Brain pericyte (primary cell): ENCODE measurements at regions not wholly inside any gene's neighbourhood (a gene's known extent, or its start where the extent isn't known, plus 50 kb on each side); places are given as distances from the start of the nearest gene placed in this dataset.
"Not testable (repeated sequence)": the region's sequence is repeated elsewhere in the genome, so short reads cannot be mapped to it uniquely, and the experiment has no call there.

Experiments used
- DNase-seq: peaks from one replicate; pipeline ENCODE4 v3.0.0-alpha.2; 2012; ENCODE audit warnings: low read depth, low spot score

DNA sequence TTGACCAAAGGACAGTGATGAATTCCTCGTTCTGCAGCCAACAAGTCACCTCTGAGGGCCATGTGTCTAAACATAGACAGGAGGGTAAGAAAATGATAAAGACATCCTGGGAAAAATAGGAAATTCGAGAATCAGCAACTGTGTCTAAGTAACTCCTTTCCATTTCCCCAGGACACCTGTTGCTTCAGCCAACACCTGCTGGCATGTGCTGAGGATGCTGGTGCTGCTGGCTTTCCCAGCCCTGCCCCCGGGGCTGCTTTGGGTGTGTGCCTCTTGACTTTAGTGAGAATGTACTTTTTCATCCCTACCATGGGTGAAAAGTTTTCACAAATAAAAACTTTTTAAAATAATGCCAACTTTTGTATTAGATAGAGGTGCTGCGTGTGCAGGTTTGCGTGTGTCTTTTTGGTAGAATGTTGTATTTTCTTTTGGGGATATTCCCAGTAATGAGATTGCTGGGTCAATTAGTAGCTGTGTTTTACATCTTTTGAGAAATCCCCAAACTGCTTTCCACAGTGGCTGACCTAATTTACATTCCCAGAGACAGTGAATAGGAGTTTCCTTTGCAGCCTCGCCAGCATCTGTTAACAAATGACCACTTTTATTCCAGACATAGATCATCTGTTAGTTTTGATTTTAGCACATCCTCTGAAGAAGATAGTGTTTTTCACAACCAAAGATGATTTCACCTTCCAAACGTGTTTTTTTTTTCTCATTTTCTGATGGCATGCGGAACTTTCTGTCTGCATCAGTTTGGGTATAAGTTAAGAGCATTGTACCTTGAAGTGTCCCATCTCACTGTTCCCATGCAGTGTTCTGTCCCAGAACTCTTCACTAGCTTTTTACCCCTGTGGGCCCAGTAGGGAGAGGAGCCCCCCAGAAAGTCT is 104.2 kb upstream of the ACBD5 start:
- no peak for DNase-seq

GRCh38 chr10:27341001-27341400 is 100.4 kb upstream of the ACBD5 start:
- no peak for DNase-seq

DNA sequence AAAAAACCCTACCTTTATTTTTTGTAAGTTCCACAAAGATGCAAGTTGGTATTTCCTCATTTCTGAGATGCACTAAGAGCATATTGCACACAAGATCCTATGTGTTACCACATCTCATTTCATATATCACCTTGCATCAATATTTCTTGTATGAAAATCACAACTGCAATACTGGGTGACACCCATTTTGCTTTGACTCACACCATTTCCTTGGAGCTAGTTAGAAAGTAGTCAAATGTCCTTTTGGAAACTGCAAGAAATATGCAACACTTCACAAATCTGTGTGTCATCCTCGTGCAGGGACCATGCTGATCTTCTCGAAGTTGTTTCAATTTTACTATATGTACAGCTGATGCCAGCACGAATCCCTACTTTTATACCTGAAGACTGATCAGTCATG is 94.6 kb upstream of the ACBD5 start:
- DNase-seq: not testable (repeated sequence)

- DNase-seq: no peak
Measured at GRCh38 chr10:27330074-27330473, 89.5 kb upstream of the ACBD5 start.

DNA sequence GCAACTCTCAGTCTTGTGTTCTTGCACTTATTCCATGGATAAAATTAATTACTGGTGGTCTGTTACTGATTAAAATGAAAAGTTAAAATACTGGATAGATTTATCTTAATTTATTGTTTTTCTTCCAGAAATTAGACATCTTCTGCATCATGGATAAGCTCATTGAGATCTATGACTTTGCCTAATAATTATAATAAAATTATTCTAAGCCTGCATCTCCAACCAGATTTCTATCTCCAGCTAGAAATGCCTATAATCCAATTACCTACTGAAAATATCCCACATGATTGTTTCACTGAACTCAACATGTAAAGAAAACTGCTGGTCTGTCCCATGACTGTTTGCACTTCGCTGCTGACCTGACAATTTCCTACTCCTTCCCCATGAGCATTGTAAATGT is 88.3 kb upstream of the ACBD5 start:
- no peak for DNase-seq

- not testable (repeated sequence) for DNase-seq
Measured at GRCh38 chr10:27326748-27327147, 86.2 kb upstream of the ACBD5 start.

GRCh38 chr10:27319752-27320431 is 79.3 kb upstream of the ACBD5 start:
- DNase-seq: no peak

DNA sequence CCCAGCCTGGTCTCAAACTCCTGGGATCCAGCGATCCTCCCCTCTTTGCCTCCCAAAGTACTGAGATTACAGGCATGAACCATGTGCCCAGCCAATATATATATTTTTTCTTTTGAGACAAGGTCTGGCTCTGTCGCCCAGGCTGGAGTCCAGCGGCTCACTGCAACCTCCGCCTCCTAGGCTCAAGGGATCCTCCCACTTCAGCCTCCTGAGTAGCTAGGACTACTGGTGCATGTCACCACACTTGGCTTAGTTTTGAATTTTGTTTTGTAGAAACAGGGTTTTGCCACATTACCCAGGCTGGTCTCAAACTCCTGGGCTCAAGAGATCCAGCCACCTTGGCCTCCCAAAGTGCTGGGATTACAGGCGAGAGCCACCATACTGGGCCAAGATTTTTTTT is 78.5 kb upstream of the ACBD5 start:
- not testable (repeated sequence) for DNase-seq

DNA sequence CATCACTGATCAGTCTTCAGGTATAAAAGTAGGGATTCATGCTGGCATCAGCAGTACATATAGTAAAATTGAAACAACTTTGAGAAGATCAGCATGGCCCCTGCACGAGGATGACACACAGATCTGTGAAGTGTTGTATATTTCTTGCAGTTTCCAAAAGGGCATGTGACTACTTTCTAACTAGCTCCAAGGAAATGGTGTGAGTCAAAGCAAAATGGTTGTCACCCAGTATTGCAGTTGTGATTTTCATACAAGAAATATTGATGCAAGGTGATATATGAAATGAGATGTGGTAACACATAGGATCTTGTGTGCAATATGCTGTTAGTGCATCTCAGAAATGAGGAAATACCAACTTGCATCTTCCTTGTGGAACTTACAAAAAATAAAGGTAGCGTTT is 74.5 kb upstream of the ACBD5 start:
- not testable (repeated sequence) for DNase-seq

DNA sequence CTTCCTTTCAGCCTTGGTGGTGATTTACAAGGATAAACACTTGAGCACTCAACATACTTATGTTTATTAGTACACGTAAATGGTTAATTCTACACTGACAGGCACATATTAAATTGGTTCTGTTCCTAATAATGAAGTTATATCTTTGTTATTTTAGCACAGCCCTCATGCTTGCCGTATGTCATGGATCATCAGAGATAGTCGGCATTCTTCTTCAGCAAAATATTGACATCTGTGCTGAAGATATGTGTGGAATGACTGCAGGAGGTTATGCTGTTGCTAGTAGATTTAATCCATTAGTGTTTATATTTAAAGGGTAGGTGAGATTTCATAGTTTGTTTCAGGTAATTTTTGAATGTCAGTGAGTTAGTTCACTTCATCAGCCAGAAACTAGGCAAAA is 73.0 kb upstream of the ACBD5 start:
- not testable (repeated sequence) for DNase-seq

DNA sequence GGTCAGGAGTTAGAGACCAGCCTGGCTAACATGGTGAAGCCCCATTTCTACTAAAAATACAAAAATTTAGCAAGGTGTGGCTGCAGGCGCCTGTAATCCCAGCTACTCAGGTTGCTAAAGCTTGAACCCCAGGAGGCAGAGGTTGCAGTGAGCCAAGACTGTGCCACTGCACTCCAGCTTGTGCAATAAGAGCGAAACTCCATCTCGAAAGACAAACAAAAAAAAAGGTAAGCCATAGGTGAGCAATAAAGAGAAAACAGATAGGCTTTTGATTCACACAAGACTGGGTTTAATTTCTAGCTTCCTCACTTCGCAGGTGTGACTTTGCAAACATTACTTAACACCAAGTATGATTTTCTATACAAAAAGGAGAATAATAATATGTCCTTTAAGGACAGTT is 72.3 kb upstream of the ACBD5 start:
- no peak for DNase-seq

DNA sequence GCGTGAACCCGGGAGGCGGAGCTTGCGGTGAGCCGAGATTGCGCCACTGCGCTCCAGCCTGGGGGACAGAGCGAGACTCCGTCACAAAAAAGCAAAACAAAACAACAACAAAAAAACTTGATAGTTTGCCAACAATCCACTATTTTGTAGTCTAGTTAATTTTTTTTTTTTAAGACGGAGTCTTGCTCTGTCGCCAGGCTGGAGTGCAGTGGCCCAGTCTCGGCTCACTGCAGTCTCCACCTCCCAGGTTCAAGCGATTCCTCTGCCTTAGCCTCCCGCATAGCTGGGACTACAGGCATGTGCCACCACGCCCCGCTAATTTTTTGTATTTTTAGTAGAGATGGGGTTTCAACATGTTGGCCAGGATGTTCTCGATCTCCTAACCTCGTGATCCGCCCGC is 71.2 kb upstream of the ACBD5 start:
- not testable (repeated sequence) for DNase-seq

DNA sequence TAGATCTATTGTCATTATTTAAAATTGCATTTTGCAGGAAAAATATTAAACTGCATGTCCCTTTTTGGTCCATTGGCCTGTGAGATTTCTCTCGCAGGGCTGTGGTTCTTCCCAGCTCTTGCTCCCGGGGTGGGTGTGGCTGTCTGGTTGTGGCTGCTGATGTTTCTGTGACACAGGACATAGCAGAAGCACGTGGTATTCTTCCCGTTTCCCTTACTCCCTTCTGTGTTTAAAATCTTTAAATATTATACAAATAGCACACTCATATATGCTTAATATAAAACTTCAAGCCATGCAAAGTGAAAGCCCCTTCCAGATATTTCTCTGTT is 57.9 kb upstream of the ACBD5 start:
- DNase-seq: not testable (repeated sequence)

DNA sequence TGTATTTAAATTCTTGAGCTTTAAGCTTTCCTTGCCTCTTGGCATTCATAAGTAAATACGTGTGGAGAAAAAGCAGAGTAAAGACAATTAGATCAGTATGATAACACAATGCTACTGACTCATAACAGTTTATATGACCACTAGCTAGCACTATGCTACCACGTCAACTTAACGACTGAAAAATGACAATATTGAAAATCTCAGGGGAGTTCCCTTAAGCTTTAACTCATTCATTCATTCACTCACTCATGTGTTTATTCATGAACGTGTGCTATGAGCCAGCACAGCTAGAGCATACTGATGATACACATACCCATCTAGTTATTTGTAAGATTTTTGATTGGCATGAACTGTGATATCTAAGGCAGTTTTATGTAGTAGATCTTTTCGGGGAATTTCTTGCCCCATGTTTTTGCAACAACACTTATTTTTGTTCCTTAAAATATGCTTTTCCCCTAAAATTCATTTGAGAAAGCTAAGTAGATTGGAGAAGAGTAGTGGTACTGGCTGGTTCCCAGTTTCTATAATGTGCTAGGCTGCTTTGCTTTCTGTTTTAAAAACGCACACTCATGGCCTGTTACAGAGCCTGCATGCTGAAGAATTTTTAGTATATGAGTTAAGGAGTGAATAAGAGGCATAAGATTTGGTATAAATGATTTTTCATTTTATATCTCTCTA is 57.4 kb upstream of the ACBD5 start:
- no peak for DNase-seq

DNA sequence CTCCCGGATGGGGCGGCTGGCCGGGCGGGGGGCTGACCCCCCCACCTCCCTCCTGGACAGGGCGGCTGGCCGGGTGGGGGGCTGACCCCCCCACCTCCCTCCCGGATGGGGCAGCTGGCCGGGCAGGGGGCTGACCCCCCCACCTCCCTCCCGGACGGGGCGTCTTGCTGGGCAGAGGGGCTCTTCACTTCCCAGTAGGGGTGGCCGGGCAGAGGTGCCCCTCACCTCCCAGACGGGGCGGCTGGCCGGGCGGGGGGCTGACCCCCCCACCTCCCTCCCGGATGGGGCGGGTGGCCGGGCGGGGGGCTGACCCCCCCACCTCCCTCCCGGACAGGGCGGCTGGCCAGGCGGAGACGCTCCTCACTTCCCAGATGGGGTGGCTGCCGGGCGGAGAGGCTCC is 55.7 kb upstream of the ACBD5 start:
- not testable (repeated sequence) for DNase-seq

GRCh38 chr10:27291253-27291895 is 50.8 kb upstream of the ACBD5 start:
- DNase-seq: not testable (repeated sequence)
